Kidney glomerular epithelial cell (primary cell): ENCODE measurements at regions not wholly inside any gene's neighbourhood (a gene's known extent, or its start where the extent isn't known, plus 50 kb on each side); places are given as distances from the start of the nearest gene placed in this dataset.

ENCODE experiments used
- DNase-seq: peaks from one replicate; lab custom pipeline; 2025; lab: John Stamatoyannopoulos, UW

GRCh38 chr2:104447831-104448434, 406.0 kb upstream of the POU3F3 start:
- DNase-seq: peak; percentile 10

- no peak for DNase-seq
Measured at GRCh38 chr2:104448661-104449440, 405.1 kb upstream of the POU3F3 start.

GRCh38 chr2:104452558-104452957, 401.4 kb upstream of the POU3F3 start:
- no peak for DNase-seq

- no peak for DNase-seq
Measured at GRCh38 chr2:104462731-104463130, 391.2 kb upstream of the POU3F3 start.

- DNase-seq: no peak
Measured at GRCh38 chr2:104465981-104466380, 387.9 kb upstream of the POU3F3 start.

GRCh38 chr2:104468846-104469245, 385.1 kb upstream of the POU3F3 start:
- no peak for DNase-seq

GRCh38 chr2:104472076-104472475, 381.8 kb upstream of the POU3F3 start:
- no peak for DNase-seq

- DNase-seq: no peak
Measured at GRCh38 chr2:104473546-104473945, 380.4 kb upstream of the POU3F3 start.

- no peak for DNase-seq
Measured at GRCh38 chr2:104474716-104475115, 379.2 kb upstream of the POU3F3 start.

GRCh38 chr2:104476075-104476474, 377.8 kb upstream of the POU3F3 start:
- no peak for DNase-seq

- no peak for DNase-seq
Measured at GRCh38 chr2:104476563-104476988, 377.3 kb upstream of the POU3F3 start.

GRCh38 chr2:104481341-104481740, 372.6 kb upstream of the POU3F3 start:
- DNase-seq: no peak

GRCh38 chr2:104487366-104487765, 366.5 kb upstream of the POU3F3 start:
- no peak for DNase-seq

GRCh38 chr2:104493698-104494097, 360.2 kb upstream of the POU3F3 start:
- DNase-seq: no peak

GRCh38 chr2:104501342-104501741, 352.6 kb upstream of the POU3F3 start:
- DNase-seq: no peak

- DNase-seq: no peak
Measured at GRCh38 chr2:104501929-104502328, 352.0 kb upstream of the POU3F3 start.

- no peak for DNase-seq
Measured at GRCh38 chr2:104502901-104503300, 351.0 kb upstream of the POU3F3 start.

GRCh38 chr2:104504331-104505073, 349.4 kb upstream of the POU3F3 start:
- DNase-seq: no peak

- no peak for DNase-seq
Measured at GRCh38 chr2:104518256-104518655, 335.7 kb upstream of the POU3F3 start.

- no peak for DNase-seq
Measured at GRCh38 chr2:104521247-104521646, 332.7 kb upstream of the POU3F3 start.

GRCh38 chr2:104523921-104524320, 330.0 kb upstream of the POU3F3 start:
- DNase-seq: no peak

GRCh38 chr2:104528101-104528500, 325.8 kb upstream of the POU3F3 start:
- no peak for DNase-seq

- no peak for DNase-seq
Measured at GRCh38 chr2:104531122-104531521, 322.8 kb upstream of the POU3F3 start.
